HG02884 (cell line): ENCODE measurements at regions not wholly inside any gene's neighbourhood (a gene's known extent, or its start where the extent isn't known, plus 50 kb on each side); places are given as distances from the start of the nearest gene placed in this dataset.
"Not testable (repeated sequence)": the region's sequence is repeated elsewhere in the genome, so short reads cannot be mapped to it uniquely, and the experiment has no call there.

Experiments
- ATAC-seq: cut with Tn5 transposase; IDR thresholded peaks from one replicate; pipeline ENCODE4 v1.9.1; 2021; ENCODE audit warnings: mild to moderate bottlenecking, moderate library complexity; ENCODE audit not compliant: unreplicated experiment

DNA sequence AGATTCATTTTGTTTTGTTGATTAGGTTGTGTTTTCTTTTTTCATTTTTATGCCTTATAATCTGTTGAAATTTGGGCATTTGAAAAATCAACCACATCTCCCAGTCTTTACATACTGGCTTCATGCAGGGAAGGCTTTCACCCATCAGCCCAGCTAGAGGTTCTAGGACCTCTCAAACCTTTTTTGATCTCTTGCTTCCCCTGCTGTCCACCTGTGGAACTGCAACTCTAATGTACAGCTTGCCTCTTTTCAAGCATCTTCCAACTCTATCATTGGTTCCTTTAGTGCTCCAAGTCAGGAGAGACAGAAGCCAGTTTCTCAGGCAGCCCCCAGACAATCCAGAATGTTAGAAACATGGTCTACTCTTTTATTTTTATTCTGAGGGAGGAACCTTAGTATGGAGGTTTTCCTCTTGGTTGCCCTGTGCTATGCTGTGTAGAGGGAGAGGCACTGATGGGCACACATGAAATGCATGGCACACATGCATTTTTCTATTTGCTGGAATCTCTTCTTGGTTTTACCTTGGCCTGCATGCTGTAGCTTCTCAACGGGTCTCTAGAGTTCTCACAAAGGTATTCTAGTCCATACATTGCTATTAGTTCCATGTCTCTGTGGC lies 107.2 kb upstream of the L3MBTL4 start:
- no peak for ATAC-seq

DNA sequence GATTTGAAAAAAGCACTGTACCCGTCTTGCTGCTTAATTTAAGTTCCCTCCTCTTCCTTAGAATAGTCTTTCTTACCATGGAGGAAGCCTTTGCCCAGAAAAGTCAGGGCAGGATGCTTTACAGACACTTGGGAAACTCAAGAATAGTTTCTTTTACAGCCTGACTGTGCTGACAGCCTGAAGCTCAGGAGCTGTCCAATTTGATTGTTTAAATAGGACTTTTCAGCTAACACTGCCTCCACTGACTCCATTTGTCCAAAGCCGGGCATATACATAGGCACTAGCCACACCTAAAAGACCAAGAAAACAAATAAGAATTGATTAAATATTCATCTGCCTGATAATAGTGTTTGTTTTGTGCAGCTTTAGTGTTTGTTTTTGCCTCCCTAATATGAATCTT lies 110.9 kb upstream of the L3MBTL4 start:
- no peak for ATAC-seq

DNA sequence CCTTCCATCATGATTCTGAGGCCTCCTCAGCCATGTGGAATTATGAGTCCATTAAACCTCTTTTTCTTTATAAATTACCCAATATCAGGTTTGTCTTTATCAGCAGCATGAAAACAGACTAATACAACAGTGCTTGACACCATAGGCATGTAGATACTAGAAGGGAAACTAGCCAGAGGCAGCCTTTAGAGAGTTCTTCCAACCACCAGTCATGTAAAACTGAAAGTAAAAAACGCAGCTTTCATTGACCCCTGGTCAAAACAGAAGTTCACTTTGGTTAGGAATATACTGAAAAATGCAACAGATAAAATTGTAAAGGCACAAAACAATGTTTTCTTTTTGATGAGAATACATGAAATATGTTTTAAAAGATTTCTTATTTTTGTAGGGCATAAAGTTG lies 122.8 kb upstream of the L3MBTL4 start:
- ATAC-seq: peak; percentile 87

DNA sequence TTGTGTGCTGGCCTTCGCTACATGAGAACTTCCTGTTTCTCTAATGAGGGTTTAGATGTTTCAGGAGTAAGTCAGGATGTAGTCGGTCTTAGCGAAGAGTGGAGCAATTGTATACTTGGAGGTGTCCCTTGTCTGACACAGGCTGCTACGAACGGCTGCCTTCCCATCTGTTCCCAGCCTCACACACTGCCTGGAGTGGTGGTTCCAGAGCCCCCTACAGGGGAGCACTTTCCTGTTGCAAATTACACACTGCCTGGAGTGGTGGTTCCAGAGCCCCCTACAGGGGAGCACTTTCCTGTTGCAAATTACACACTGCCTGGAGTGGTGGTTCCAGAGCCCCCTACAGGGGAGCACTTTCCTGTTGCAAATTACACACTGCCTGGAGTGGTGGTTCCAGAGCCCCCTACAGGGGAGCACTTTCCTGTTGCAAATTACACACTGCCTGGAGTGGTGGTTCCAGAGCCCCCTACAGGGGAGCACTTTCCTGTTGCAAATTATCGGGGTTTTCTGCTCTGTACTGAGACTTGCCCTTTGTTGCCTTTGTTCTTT lies 126.5 kb upstream of the L3MBTL4 start:
- not testable (repeated sequence) for ATAC-seq

DNA sequence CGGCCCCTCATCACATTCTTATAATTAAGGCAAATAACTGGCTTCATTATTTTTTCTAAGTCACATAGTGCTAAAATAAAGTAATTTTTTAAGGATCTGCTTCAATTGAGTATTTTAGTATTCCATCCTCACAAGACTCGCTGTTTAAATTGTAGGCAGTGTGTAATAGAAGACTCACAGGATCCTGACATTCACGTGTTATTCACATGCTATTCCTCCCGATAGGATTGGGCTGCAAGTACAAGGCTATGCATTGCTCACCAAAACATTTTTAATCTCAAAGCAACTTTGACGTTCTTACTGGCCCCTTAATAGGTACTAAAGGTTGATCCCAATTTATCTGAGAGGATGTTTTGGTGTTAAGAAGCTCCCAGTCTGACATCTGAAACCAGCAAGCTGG lies 127.6 kb upstream of the L3MBTL4 start:
- ATAC-seq: no peak

DNA sequence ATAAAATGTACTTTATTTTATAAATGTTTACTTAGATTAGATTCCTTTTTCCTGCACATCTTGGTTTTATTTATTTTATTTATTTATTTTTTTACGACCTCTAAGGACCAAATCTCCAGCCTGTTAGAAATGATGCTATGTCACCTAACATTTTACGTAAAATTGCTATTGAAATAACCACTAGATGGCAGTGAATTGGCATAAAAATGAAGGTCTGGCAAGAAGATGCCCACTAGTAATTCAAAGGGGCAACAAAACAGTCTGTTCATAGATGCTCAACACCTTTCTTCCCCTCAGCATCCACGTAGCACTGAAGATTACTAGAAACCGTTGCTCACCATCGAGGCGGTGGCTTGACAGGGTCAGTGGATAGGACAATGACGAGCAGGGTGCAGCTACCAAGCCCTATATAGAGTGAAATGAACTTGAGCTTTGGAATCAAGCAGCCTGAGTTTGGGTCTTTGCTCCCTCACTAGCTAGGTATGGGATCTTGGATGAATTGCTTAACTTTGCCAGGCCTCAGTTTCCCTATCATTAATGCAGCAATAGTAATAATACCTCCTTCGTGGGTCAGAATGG lies 128.7 kb upstream of the L3MBTL4 start:
- no peak for ATAC-seq

DNA sequence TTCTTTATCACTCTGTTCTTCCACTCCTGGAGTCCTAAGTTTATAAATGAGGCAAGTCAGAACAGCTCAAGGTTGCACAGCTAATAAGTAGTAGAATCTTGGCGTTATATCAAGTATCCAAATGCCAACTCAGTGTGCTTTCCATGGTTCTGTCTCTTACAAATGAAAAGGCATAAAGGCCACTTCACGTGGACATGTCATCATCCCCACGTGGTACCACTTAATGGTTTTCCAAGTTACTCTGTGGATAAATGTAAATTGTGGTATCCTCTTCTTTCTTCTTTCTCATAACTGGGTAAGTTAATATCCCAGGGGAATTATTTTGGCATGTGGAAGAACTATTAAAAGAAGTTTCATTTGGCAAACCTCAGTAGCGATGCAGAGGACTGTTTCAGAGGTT lies 131.5 kb upstream of the L3MBTL4 start:
- ATAC-seq: no peak

DNA sequence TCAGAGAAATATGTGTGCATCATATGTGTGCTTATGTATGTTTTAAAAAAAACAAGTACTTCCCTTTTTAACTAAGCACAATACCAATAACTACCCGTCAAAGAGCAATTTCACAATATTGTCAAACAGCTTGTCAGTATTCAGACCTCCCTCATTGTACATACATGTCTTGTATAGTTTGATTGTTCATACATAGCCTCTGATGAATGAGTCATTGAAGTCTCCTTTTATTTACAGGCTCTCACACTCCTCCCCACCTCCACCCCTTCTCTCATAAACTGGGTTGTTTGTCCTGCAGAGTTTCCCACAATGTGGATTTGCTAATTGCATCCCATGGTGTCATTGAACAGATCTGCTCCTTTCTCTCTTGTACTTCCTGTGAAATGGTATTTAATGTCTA lies 132.8 kb upstream of the L3MBTL4 start:
- ATAC-seq: no peak

DNA sequence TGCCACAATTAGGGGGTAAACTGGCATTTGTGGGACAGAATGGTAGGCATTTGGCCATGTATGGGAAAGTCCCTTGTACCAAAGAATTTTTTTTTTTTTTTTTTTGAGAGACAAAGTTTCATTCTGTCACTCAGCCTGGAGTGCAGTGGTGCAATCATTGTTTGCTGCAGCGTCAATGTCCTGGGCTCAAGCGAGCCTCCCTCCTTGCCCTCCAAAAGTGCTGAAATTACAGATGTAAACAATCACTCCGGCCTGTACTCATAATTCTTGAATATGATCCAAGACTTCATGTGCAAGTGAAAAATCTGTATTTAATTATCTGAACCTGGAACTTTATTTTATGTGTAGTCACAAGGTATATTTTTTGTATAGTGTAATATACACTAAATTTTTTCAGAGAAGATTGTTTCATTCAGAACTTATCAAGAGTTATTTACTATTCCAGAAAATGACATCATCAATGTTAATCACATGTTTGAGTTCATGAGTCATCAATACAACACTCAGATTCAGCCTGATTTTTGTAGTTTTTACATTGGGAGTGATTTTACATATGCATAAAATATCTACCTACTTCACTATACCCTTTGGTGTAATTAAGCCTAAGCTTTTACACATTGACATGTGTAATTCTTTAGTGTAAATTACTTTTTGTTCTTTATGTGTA lies 138.7 kb upstream of the L3MBTL4 start:
- ATAC-seq: no peak

DNA sequence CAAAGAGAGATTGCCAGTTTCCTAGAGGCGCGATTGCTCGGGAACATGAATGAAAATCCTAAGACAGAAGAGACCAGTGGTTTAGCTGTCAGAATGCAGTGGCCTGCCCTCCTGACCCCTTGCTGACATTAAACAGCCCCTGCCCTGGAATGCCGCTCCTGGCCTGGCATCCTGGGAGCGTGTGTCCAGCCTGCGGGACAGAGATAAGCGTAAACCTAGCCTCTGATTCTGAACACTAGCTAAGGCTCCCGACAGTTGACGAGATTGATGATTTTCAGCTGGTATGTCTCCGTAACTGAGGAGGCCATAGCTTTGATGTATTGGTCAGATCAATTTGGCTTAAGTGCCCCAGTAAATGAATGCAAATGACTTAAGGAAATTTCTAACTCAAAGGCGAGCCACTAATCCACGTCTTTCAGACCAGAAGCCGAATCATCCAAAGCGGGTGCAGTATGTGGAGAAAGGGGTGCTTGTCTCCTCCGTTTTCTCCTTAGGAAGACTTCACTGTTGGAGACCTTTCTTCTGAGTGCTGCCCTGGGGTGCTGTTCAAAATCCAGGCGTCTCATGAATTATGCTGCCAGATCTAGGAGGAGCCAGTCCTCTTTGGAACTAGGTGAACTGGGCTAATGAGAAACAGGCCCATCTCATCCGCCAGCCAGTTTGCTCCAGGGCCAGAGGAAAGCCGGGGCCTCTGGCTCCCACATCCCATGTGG lies 142.5 kb upstream of the L3MBTL4 start:
- no peak for ATAC-seq

DNA sequence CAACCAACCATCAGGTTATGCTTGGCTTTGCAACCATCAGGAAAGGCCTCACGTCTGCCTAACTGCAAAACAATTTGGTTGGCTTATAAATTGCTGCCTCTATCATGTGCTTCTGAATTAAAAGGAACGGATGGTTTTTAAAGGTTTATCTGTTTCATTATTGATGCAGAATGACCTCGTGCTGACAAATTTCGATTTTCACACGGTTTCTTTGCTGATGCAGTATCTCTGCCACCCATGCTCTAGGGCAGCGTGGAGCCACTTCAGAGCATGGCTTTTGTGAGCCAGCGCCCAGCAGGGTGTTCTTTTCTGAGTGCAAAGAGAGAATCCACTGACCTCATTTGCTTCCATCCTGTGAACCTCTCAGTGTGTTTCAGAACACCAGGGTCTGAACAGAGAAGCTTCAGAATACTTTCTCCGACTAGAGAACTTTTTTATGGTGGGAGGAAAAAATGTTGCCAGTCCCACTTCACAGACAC lies 143.1 kb upstream of the L3MBTL4 start:
- no peak for ATAC-seq

DNA sequence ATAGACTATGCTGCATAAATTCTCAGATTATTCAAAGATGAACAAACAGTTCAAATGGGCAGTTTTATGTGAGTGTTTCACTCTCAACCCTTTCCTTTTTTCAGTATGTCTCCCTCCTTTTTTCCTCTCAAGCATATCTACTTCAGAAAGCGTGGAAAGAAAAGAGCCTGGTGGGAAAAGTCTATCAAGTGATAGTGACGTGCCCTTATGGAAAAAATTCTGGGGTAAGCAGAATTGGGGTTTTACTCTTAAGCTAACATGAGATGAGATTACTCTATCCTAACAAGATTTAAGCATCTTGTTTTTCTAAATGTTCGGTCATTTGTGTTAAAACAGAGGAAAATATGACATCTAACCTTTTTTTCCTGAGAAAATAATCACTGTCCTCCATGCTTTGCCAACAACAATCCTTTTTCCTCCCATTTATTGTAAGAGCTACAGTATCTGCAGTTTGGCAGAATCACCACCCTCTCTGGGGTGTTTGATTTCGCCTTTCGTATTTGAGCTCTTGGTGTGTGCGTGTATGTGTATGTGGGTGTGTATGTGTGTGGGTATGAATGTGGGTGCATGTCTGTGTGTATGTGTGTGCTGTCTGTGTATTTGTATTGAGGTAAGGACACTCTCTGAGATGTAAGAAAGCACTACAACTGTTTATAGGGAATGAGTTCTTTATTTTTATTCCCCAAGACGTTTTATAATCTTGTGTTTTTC lies 143.9 kb upstream of the L3MBTL4 start:
- no peak for ATAC-seq

DNA sequence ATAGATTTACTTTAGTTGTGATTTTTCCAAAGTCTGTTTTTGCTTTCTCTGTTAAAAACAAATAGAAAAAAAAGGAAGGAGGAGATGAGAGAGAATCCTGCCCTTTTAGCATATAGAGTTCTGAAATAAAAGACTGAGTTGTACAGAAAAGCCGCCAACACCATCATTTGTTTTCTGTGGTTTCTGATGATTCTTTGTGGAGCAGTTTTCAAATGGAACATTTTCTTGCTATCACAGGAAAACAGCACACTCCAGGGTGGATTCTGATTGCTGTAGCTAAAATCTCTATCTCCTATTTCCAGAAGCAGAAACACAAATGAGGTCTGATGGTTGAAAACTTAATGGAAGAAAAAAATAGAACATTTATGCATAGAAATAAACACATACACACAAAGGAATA lies 144.6 kb upstream of the L3MBTL4 start:
- no peak for ATAC-seq

DNA sequence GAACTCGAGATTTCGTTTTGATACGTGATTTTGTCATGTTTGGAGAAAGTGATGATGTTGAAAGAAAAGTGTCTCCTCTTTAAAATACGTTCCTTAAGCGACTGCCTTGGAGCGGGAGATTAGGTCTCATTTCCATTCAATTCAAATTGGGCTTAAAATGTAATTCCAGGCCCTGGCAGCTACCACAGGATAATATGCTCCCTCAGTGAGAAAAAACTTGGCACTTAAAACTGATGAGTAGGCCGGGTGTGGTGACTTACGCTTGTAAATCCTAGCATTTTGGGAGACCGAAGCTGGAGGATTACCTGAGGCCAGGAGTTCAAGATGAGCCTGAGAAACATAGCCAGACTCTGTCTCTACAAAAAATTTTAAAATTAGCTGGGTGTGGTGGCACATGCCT lies 146.3 kb upstream of the L3MBTL4 start:
- ATAC-seq: no peak

DNA sequence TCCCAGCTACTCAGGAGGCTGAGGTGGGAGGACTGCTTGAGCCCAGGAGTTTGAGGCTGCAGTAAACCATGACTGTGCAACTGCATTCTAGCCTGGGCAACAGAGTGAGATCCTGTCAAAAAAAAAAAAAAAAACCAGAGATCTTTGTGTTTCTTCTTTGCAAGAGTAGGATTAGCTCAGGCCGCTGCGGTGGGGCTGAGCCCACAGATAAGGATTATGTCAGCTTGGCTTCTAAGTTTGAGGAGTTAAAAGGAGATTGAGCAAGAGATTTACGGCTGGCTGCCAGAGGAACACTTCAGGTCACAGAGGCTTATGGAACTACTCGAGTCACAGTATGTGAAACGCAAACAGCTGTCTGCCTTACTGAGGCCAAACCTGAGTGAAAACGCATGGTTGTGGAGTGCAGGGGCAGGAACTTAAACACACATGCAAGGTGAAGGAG lies 146.7 kb upstream of the L3MBTL4 start:
- no peak for ATAC-seq

DNA sequence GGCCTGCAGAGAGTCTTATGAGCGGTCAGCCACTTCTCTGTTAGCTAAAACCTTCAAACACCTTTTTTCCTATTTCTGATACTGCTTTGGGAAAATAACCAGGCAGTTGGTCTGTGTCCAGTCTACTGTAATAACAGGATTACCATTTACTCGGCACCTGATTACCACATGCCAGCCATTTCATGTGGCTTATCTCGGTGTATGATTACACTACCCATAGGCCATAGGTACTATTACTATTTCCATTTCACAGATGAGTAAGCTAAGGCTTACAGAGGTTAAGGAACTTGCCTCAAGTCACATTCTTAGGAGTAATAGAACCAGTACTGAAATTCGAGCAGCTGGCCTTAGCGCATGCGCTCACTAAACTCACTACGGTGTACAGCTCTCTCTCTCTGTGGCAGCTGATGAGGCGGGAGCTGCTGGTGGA lies 147.2 kb upstream of the L3MBTL4 start:
- no peak for ATAC-seq

DNA sequence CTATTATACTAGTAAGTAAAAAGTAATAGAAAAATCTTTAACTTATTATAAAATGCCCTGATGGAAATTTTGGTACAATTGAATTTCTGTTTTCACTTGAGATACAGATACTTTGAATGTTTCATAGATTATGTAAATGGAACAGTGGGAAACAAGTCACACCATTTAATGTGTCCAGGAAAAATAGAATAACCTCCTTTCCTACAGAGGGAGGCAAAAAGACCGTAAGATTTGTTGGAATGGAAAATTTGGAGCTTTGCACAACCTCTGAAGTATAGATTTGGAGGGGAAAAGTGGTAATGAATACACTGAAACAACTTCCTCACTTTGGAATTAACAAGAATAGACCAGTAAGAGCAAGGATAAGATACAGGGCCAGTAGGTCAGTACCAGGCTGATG lies 149.2 kb upstream of the L3MBTL4 start:
- ATAC-seq: no peak

DNA sequence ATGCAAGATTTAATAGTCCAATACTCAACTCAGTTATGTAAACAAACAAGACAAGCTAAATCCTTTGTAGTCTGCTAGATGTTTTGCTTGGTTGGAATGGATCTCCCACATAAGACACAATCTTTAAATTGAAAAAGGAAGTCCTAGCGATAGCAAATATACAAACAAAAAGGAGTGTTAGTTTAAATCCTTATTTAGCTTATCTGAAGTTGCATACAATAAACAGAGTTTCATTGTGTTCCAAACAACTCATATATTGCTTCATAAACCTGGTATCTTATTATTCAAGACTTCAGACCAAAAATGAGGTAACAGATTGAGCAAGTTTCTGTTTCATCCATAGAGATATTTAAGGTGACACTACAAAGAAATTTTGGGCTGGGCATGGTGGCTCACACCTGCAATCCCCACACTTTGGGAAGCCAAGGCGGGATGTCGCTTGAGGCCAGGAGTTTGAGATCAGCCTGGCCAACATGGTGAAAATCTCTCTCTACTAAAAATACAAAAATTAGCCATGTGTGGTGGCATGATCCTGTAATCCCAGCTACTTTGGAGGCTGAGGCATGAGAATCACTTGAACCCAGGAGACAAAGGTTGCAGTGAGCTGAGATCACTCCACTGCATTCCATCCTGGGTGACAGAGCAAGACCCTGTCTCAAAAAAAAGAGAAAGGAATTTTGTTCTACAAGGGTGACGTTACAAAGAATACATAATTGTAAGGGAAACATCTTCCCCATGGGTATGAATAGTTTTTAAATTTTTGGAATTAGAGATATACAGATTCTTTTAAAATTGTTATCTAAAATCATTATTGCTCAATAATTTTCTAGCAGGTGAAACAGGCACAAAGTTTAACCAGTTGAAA lies 150.5 kb upstream of the L3MBTL4 start:
- no peak for ATAC-seq

DNA sequence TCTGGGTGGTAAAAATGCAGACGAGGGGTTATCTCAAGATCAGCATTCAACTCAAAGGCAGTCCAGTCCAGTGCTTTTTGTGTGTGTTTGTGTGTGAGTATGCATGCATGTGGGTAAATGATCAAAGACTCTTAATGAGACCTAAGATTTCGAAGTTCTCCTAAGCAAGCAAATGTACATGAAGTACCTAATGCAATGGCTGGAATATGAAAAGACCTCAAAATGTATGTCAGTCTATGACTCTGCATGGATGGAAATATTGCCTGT lies 151.0 kb upstream of the L3MBTL4 start:
- no peak for ATAC-seq

DNA sequence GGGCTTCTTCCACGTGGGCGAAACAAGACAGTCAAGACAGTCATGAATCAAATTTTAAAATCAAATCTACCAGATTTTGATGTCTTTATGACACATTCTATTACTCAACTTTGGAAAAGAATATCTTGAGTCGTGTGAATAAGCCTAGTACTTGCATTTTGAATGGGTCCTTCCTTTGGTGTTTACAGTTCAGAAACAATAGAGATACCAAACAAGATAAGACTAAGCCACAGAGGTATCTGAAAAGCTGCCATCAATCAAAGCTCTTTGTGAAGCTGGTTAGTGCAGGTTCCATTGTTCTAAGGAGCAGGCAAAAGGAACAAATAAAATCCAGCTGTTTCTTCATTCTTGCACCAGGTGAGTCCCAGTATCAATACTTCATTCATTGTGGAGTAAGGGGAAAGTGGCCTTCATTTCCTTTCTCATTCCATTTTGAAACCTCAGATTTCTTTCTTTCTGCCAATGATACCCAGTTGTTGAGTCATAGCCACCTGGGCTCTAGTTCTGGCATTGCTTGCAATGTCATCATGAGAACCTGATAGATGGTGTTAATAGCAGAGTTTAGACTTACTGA lies 151.7 kb upstream of the L3MBTL4 start:
- ATAC-seq: no peak
